ENCODE measurements at regions not wholly inside any gene's neighbourhood (a gene's known extent, or its start where the extent isn't known, plus 50 kb on each side); places are given as distances from the start of the nearest gene placed in this dataset.
"Not testable (repeated sequence)": the region's sequence is repeated elsewhere in the genome, so short reads cannot be mapped to it uniquely, and the experiment has no call there.

GRCh38 chr17:15835481-15835880 is 103.4 kb downstream of the TBC1D26 start:
- TF ChIP-seq CTCF, POLR2A, POLR2AphosphoS5, EP300 (IDR thresholded peaks at IDR 0.05): not testable (repeated sequence)

Measured in stomach (tissue), 4 donors.